ENCODE measurements at regions not wholly inside any gene's neighbourhood (a gene's known extent, or its start where the extent isn't known, plus 50 kb on each side); places are given as distances from the start of the nearest gene placed in this dataset.
"Not testable (repeated sequence)": the region's sequence is repeated elsewhere in the genome, so short reads cannot be mapped to it uniquely, and the experiment has no call there.

GRCh38 chr10:27349987-27350386, 109.4 kb upstream of the ACBD5 start:
- Mint-ChIP-seq H3K36me3 (ENCODE audit: low read depth) (no peaks in the 10 kb centered on the region), H3K27me3 (ENCODE audit: low read depth) (peaks cover 61% of the 10 kb centered on the region), H3K27ac (ENCODE audit: unreplicated experiment) (no peak overlapping the region), H3K4me3 (ENCODE audit: unreplicated experiment) (no peak overlapping the region), H3K9me3 (ENCODE audit: low read depth) (no peaks in the 10 kb centered on the region), H3K4me1 (ENCODE audit: low read depth) (no peaks in the 10 kb centered on the region)
- no peak for TF ChIP-seq CTCF (IDR thresholded peaks at IDR 0.05)
- no peak for DNase-seq (ENCODE audit: low spot score)

DNA sequence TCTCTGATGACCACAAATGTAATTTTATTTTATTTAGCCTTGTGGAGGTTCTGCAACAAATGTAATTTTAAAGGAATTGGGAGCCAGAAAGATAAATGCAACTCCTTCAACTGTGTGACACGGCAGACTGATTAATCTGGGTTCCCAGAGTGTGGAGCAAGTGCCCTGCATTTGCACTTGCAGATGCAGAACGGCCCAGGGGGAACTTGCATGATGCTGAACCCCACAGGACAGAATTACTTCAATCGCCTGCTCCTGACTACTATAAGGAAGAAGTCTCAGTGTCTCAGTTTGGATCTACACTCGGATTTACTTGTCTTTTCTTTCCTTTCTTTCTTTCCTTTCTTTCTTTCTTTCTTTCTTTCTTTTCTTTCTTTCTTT, 107.2 kb upstream of the ACBD5 start:
- peaks cover 62% of the 10 kb centered on the region for H3K27me3 Mint-ChIP-seq (ENCODE audit: low read depth)
- not testable (repeated sequence) for DNase-seq (ENCODE audit: low spot score); H3K9me3 Mint-ChIP-seq (ENCODE audit: low read depth); H3K4me1 Mint-ChIP-seq (ENCODE audit: low read depth); H3K4me3 Mint-ChIP-seq (ENCODE audit: unreplicated experiment); H3K27ac Mint-ChIP-seq (ENCODE audit: unreplicated experiment); H3K36me3 Mint-ChIP-seq (ENCODE audit: low read depth)

DNA sequence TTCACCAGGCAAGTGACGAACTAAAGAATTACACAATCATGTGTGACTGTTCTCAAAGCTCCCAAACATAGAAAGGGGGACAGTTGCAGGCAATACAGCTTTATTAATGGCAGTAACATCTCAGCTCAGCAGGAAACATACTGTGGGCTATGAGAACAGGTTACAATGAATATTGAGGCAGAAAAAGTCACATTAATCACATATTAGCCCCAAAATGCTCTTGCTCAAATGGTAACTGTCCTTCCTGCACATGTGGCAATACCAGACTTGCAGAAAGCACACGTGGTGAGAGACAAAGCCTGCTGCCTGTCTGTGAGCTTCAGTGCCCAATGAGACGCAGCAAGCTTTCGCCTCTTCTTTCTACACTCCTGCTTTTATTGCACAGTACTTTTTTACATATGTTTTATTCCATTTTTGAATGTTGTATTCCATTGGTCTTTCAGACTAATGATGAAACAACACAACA, 104.9 kb upstream of the ACBD5 start:
- no peak overlapping the region for H3K4me3 Mint-ChIP-seq (ENCODE audit: unreplicated experiment)
- H3K9me3 Mint-ChIP-seq (ENCODE audit: low read depth), result no peaks in the 10 kb centered on the region
- peaks cover 50% of the 10 kb centered on the region for H3K27me3 Mint-ChIP-seq (ENCODE audit: low read depth)
- DNase-seq (ENCODE audit: low spot score), result no peak
- H3K36me3 Mint-ChIP-seq (ENCODE audit: low read depth), result no peaks in the 10 kb centered on the region
- H3K27ac Mint-ChIP-seq (ENCODE audit: unreplicated experiment), result no peak overlapping the region
- H3K4me1 Mint-ChIP-seq (ENCODE audit: low read depth), result no peaks in the 10 kb centered on the region
- no peak for TF ChIP-seq CTCF (IDR thresholded peaks at IDR 0.05)

- Mint-ChIP-seq H3K36me3 (ENCODE audit: low read depth) (no peaks in the 10 kb centered on the region), H3K9me3 (ENCODE audit: low read depth) (no peaks in the 10 kb centered on the region), H3K27me3 (ENCODE audit: low read depth) (peaks cover 48% of the 10 kb centered on the region), H3K4me3 (ENCODE audit: unreplicated experiment) (no peak overlapping the region), H3K27ac (ENCODE audit: unreplicated experiment) (no peak overlapping the region), H3K4me1 (ENCODE audit: low read depth) (no peaks in the 10 kb centered on the region)
- no peak for TF ChIP-seq CTCF (IDR thresholded peaks at IDR 0.05)
- DNase-seq (ENCODE audit: low spot score), result no peak
These were observed 104.2 kb upstream of the ACBD5 start for GRCh38 chr10:27344568-27345454.

DNA sequence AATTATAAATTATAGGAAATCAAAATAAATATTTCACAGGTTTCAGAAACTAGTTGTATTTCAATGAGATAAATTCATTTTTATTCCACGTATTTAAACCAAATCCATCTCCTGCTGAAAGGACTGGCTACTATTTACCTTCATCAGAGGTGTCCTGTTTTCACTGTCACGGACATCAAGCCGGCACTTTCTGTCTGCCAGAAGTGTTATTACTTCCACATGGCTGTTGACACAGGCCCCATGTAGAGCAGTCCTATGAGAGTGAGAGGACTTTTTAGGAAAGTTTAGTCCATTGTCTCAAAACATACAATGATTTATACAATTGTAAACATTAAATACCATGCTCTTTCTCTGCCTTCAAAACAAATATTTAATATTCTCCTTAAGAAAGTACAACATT, 100.4 kb upstream of the ACBD5 start:
- Mint-ChIP-seq H3K36me3 (ENCODE audit: low read depth) (no peaks in the 10 kb centered on the region), H3K9me3 (ENCODE audit: low read depth) (no peaks in the 10 kb centered on the region), H3K4me3 (ENCODE audit: unreplicated experiment) (no peak overlapping the region), H3K27me3 (ENCODE audit: low read depth) (peaks cover 39% of the 10 kb centered on the region), H3K4me1 (ENCODE audit: low read depth) (no peaks in the 10 kb centered on the region), H3K27ac (ENCODE audit: unreplicated experiment) (no peak overlapping the region)
- no peak for TF ChIP-seq CTCF (IDR thresholded peaks at IDR 0.05)
- no peak for DNase-seq (ENCODE audit: low spot score)

- H3K9me3 Mint-ChIP-seq (ENCODE audit: low read depth); H3K27ac Mint-ChIP-seq (ENCODE audit: unreplicated experiment); H3K4me3 Mint-ChIP-seq (ENCODE audit: unreplicated experiment); H3K4me1 Mint-ChIP-seq (ENCODE audit: low read depth); H3K36me3 Mint-ChIP-seq (ENCODE audit: low read depth); DNase-seq (ENCODE audit: low spot score): not testable (repeated sequence)
- peaks cover 26% of the 10 kb centered on the region for H3K27me3 Mint-ChIP-seq (ENCODE audit: low read depth)
These were observed 94.6 kb upstream of the ACBD5 start for GRCh38 chr10:27335246-27335645.
